ENCODE measurements at regions not wholly inside any gene's neighbourhood (a gene's known extent, or its start where the extent isn't known, plus 50 kb on each side); places are given as distances from the start of the nearest gene placed in this dataset.

- Histone ChIP-seq H3K4me3 (ENCODE audit: insufficient read depth, low read length) (no peak overlapping the region), H3K79me2 (ENCODE audit: insufficient read depth, low read length) (no peaks in the 10 kb centered on the region), H3K27me3 (ENCODE audit: insufficient read depth, low read length) (no peaks in the 10 kb centered on the region), H3K9me3 (ENCODE audit: low read depth, low read length) (no peaks in the 10 kb centered on the region), H3K4me1 (ENCODE audit: insufficient read depth, low read length) (no peaks in the 10 kb centered on the region), H2AFZ (ENCODE audit: low read length) (no peak overlapping the region), H4K20me1 (ENCODE audit: insufficient read depth, low read length) (no peaks in the 10 kb centered on the region), H3K27ac (ENCODE audit: low read depth, low read length) (no peak overlapping the region), H3K4me2 (ENCODE audit: insufficient read depth, low read length) (no peak overlapping the region), H3K36me3 (ENCODE audit: insufficient read depth, low read length) (no peaks in the 10 kb centered on the region)
- DNase-seq (ENCODE audit: insufficient read length, low spot score, missing footprints) = peak; percentile 23
- no peak for TF ChIP-seq CTCF (IDR thresholded peaks at IDR 0.05; ENCODE audit: extremely low read depth, low read depth, low read length)
These were observed 251.0 kb upstream of the NPSR1 start for GRCh38 chr7:34406848-34407530.

GRCh38 chr7:34407586-34407985 lies 250.4 kb upstream of the NPSR1 start:
- Histone ChIP-seq H3K4me2 (ENCODE audit: insufficient read depth, low read length) (no peak overlapping the region), H3K9me3 (ENCODE audit: low read depth, low read length) (no peaks in the 10 kb centered on the region), H3K79me2 (ENCODE audit: insufficient read depth, low read length) (no peaks in the 10 kb centered on the region), H3K4me3 (ENCODE audit: insufficient read depth, low read length) (no peak overlapping the region), H2AFZ (ENCODE audit: low read length) (no peak overlapping the region), H3K36me3 (ENCODE audit: insufficient read depth, low read length) (no peaks in the 10 kb centered on the region), H4K20me1 (ENCODE audit: insufficient read depth, low read length) (no peaks in the 10 kb centered on the region), H3K27ac (ENCODE audit: low read depth, low read length) (no peak overlapping the region), H3K4me1 (ENCODE audit: insufficient read depth, low read length) (no peaks in the 10 kb centered on the region), H3K27me3 (ENCODE audit: insufficient read depth, low read length) (no peaks in the 10 kb centered on the region)
- peak; percentile 13 for DNase-seq (ENCODE audit: insufficient read length, low spot score, missing footprints)
- TF ChIP-seq CTCF (IDR thresholded peaks at IDR 0.05; ENCODE audit: extremely low read depth, low read depth, low read length) = no peak

GRCh38 chr7:34417781-34418180 lies 240.2 kb upstream of the NPSR1 start:
- no peak for TF ChIP-seq CTCF (IDR thresholded peaks at IDR 0.05; ENCODE audit: extremely low read depth, low read depth, low read length)
- peaks cover 2% of the 10 kb centered on the region for H3K9me3 ChIP-seq (ENCODE audit: low read depth, low read length)
- no peak for DNase-seq (ENCODE audit: insufficient read length, low spot score, missing footprints)
- H4K20me1 ChIP-seq (ENCODE audit: insufficient read depth, low read length) = no peaks in the 10 kb centered on the region
- H3K36me3 ChIP-seq (ENCODE audit: insufficient read depth, low read length) = no peaks in the 10 kb centered on the region
- H2AFZ ChIP-seq (ENCODE audit: low read length) = no peak overlapping the region
- H3K27ac ChIP-seq (ENCODE audit: low read depth, low read length) = no peak overlapping the region
- H3K4me1 ChIP-seq (ENCODE audit: insufficient read depth, low read length) = no peaks in the 10 kb centered on the region
- no peaks in the 10 kb centered on the region for H3K27me3 ChIP-seq (ENCODE audit: insufficient read depth, low read length)
- no peak overlapping the region for H3K4me2 ChIP-seq (ENCODE audit: insufficient read depth, low read length)
- H3K79me2 ChIP-seq (ENCODE audit: insufficient read depth, low read length) = no peaks in the 10 kb centered on the region
- no peak overlapping the region for H3K4me3 ChIP-seq (ENCODE audit: insufficient read depth, low read length)

- Histone ChIP-seq H3K4me1 (ENCODE audit: insufficient read depth, low read length) (no peaks in the 10 kb centered on the region), H3K36me3 (ENCODE audit: insufficient read depth, low read length) (no peaks in the 10 kb centered on the region), H3K27me3 (ENCODE audit: insufficient read depth, low read length) (no peaks in the 10 kb centered on the region), H3K4me2 (ENCODE audit: insufficient read depth, low read length) (no peak overlapping the region), H2AFZ (ENCODE audit: low read length) (no peak overlapping the region), H3K27ac (ENCODE audit: low read depth, low read length) (no peak overlapping the region), H3K79me2 (ENCODE audit: insufficient read depth, low read length) (no peaks in the 10 kb centered on the region), H4K20me1 (ENCODE audit: insufficient read depth, low read length) (no peaks in the 10 kb centered on the region), H3K4me3 (ENCODE audit: insufficient read depth, low read length) (no peak overlapping the region), H3K9me3 (ENCODE audit: low read depth, low read length) (peaks cover 2% of the 10 kb centered on the region)
- DNase-seq (ENCODE audit: insufficient read length, low spot score, missing footprints) = no peak
- TF ChIP-seq CTCF (IDR thresholded peaks at IDR 0.05; ENCODE audit: extremely low read depth, low read depth, low read length) = no peak
These were observed 236.5 kb upstream of the NPSR1 start for GRCh38 chr7:34421526-34421925.
